CD4-positive, alpha-beta T cell (primary cell): ENCODE measurements at regions not wholly inside any gene's neighbourhood (a gene's known extent, or its start where the extent isn't known, plus 50 kb on each side); places are given as distances from the start of the nearest gene placed in this dataset.

ENCODE experiments used
- ATAC-seq: fragments of 200-7000 bp; cut with Tn5 transposase; one replicate; pipeline ENCODE4 v1.10.0; 2022; ENCODE audit warnings: mild to moderate bottlenecking; ENCODE audit not compliant: poor library complexity
- CTCF ChIA-PET: fragments of 350-600 bp; sonication (Branson Sonifier 250); formaldehyde crosslinking; loops from one replicate; lab custom pipeline; 2021; ENCODE audit warnings: antibody characterized with exemption, inconsistent platforms; lab: Charles Lee
- POLR2A ChIA-PET: fragments of 350-600 bp; sonication (Branson Sonifier 250); formaldehyde crosslinking; loops from one replicate; lab custom pipeline; 2021; ENCODE audit warnings: antibody characterized with exemption, inconsistent platforms; lab: Charles Lee
- DNase-seq, 14 experiments: peaks; one replicate each; pipeline ENCODE4 v3.0.0-alpha.2; 2013 to 2020; ENCODE audit warnings: mixed read lengths in 2 of 14
- H3K27ac ChIP-seq, 2 donors: one replicate each; pipeline versions ENCODE4 v1.5.1 to v1.7.0; 2013; ENCODE audit warnings: low read length in 2 of 2, low read depth in 1 of 2, mild to moderate bottlenecking in 1 of 2
- H3K27me3 ChIP-seq, 2 experiments: 1 replicate in 1 of 2; 2 replicates in 1 of 2; pipeline versions ENCODE4 v1.6.1 to v1.7.0; 2013; ENCODE audit warnings: low read length in 2 of 2, control low read depth in 1 of 2, mild to moderate bottlenecking in 1 of 2, moderate library complexity in 1 of 2; ENCODE audit not compliant: insufficient read depth in 2 of 2, control insufficient read depth in 1 of 2
- H3K36me3 ChIP-seq: one replicate; pipeline ENCODE4 v1.6.1; 2013; ENCODE audit warnings: low read length, control low read depth; ENCODE audit not compliant: insufficient read depth
- H3K4me1 ChIP-seq: one replicate; pipeline ENCODE4 v1.6.1; 2013; ENCODE audit warnings: low read length, control low read depth; ENCODE audit not compliant: insufficient read depth
- H3K4me3 ChIP-seq: one replicate; pipeline ENCODE4 v1.5.1; 2013; ENCODE audit warnings: mild to moderate bottlenecking, low read length, moderate library complexity
- H3K9me3 ChIP-seq, 2 experiments: 1 replicate in 1 of 2; 2 replicates in 1 of 2; pipeline versions ENCODE4 v1.6.1 to v1.7.0; 2013; ENCODE audit warnings: low read length in 2 of 2, mild to moderate bottlenecking in 2 of 2, control low read depth in 1 of 2, moderate library complexity in 1 of 2; ENCODE audit not compliant: control insufficient read depth in 1 of 2, insufficient read depth in 1 of 2
- H3K27ac Mint-ChIP-seq: one replicate; pipeline ENCODE4 v1.8.0; 2020; ENCODE audit warnings: mixed read lengths
- H3K27me3 Mint-ChIP-seq: one replicate; pipeline ENCODE4 v1.8.0; 2021; ENCODE audit warnings: mixed read lengths
- H3K36me3 Mint-ChIP-seq: one replicate; pipeline ENCODE4 v1.8.0; 2021; ENCODE audit warnings: low read depth, mixed read lengths
- H3K4me1 Mint-ChIP-seq: one replicate; pipeline ENCODE4 v1.8.0; 2021; ENCODE audit warnings: low read depth, mixed read lengths
- H3K4me3 Mint-ChIP-seq: one replicate; pipeline ENCODE4 v1.8.0; 2020; ENCODE audit warnings: mild to moderate bottlenecking, mixed read lengths
- H3K9me3 Mint-ChIP-seq: one replicate; pipeline ENCODE4 v1.8.0; 2020; ENCODE audit warnings: mixed read lengths
- CTCF ChIP-seq: fragments of 200-600 bp; IDR thresholded peaks from one replicate; pipeline ENCODE4 v1.8.0; 2022; ENCODE audit warnings: antibody characterized with exemption, mild to moderate bottlenecking
- intact Hi-C, 2 experiments: fragments of 100-400 bp; cut with DNase I in 1 of 2; cut with micrococcal nuclease in 1 of 2; formaldehyde crosslinking; loops; one replicate each; pipeline versions ENCODE4 v1.15.1 to v1.9.0; 2023 to 2025; cut with DNase I, micrococcal nuclease

GRCh38 chr5:159814222-159814621 lies 102.1 kb upstream of the ADRA1B start:
- POLR2A ChIA-PET: no interaction called here

GRCh38 chr5:159814805-159815585 lies 101.3 kb upstream of the ADRA1B start:
- Histone ChIP-seq H3K27me3 (peaks cover 0 to 3% of the 10 kb centered on the region in 2 experiments), H3K36me3 (no peaks in the 10 kb centered on the region), H3K4me3 (no peak overlapping the region), H3K9me3 (peaks cover 0 to 6% of the 10 kb centered on the region in 2 experiments), H3K27ac (no peak overlapping the region), H3K4me1 (no peaks in the 10 kb centered on the region)
- POLR2A ChIA-PET: no interaction called here
- Mint-ChIP-seq H3K9me3 (peaks cover 2% of the 10 kb centered on the region), H3K27ac (no peak overlapping the region), H3K36me3 (no peaks in the 10 kb centered on the region), H3K27me3 (no peaks in the 10 kb centered on the region), H3K4me3 (no peak overlapping the region), H3K4me1 (no peaks in the 10 kb centered on the region)
- CTCF ChIA-PET: no interaction called here
- intact Hi-C loops: no loop called here
- DNase-seq (no peak), ATAC-seq (no peak)
- no peak for TF ChIP-seq CTCF

More at GRCh38 chr5:159814222-159814621, 102.1 kb upstream of the ADRA1B start:
- DNase-seq (no peak), ATAC-seq (no peak)
- Histone ChIP-seq H3K27ac (no peak overlapping the region), H3K27me3 (no peaks in the 10 kb centered on the region), H3K4me3 (no peak overlapping the region), H3K4me1 (no peaks in the 10 kb centered on the region), H3K9me3 (peaks cover 0 to 6% of the 10 kb centered on the region in 2 experiments), H3K36me3 (no peaks in the 10 kb centered on the region)
- no peak for TF ChIP-seq CTCF
- H3K4me1 Mint-ChIP-seq: no peaks in the 10 kb centered on the region
- CTCF ChIA-PET: no interaction called here
- H3K36me3 Mint-ChIP-seq: no peaks in the 10 kb centered on the region
- intact Hi-C loops: no loop called here
- no peak overlapping the region for H3K27ac Mint-ChIP-seq
- peaks cover 4% of the 10 kb centered on the region for H3K9me3 Mint-ChIP-seq
- H3K27me3 Mint-ChIP-seq: no peaks in the 10 kb centered on the region
- no peak overlapping the region for H3K4me3 Mint-ChIP-seq

GRCh38 chr5:159817262-159818029 lies 98.8 kb upstream of the ADRA1B start:
- Histone ChIP-seq H3K27me3 (peaks cover 0 to 3% of the 10 kb centered on the region in 2 experiments), H3K4me3 (no peak overlapping the region), H3K4me1 (no peaks in the 10 kb centered on the region), H3K9me3 (no peaks in the 10 kb centered on the region), H3K36me3 (no peaks in the 10 kb centered on the region), H3K27ac (no peak overlapping the region)
- CTCF ChIA-PET: interaction anchor here (0.5 kb wide), 1 partner anchor 14 kb away, joined by 3 read pairs; no protein-coding TSS in a partner anchor
- intact Hi-C loops: no loop called here
- Mint-ChIP-seq H3K9me3 (no peaks in the 10 kb centered on the region), H3K27ac (no peak overlapping the region), H3K4me3 (no peak overlapping the region), H3K27me3 (no peaks in the 10 kb centered on the region), H3K4me1 (no peaks in the 10 kb centered on the region), H3K36me3 (no peaks in the 10 kb centered on the region)
- no peak for DNase-seq
- TF ChIP-seq CTCF: no peak
- ATAC-seq: no peak
- POLR2A ChIA-PET: no interaction called here
